ENCODE measurements at regions not wholly inside any gene's neighbourhood (a gene's known extent, or its start where the extent isn't known, plus 50 kb on each side); places are given as distances from the start of the nearest gene placed in this dataset.

GRCh38 chr5:115375893-115376292 is 79.4 kb upstream of the CCDC112 start:
- ChIA-PET CTCF (interaction anchor here (1.3 kb wide), 1 partner anchor 175 kb away, joined by 3 read pairs; no protein-coding TSS in a partner anchor), POLR2A (no interaction called here)
- no peak for DNase-seq
- no peaks in the 10 kb centered on the region for H3K36me3 Mint-ChIP-seq (ENCODE audit: low read depth)
- no peak overlapping the region for H3K27ac Mint-ChIP-seq
- no peaks in the 10 kb centered on the region for H3K9me3 Mint-ChIP-seq
- H3K4me3 Mint-ChIP-seq: no peak overlapping the region
- H3K27me3 Mint-ChIP-seq: no peaks in the 10 kb centered on the region
- peaks cover 19% of the 10 kb centered on the region for H3K4me1 Mint-ChIP-seq

DNA sequence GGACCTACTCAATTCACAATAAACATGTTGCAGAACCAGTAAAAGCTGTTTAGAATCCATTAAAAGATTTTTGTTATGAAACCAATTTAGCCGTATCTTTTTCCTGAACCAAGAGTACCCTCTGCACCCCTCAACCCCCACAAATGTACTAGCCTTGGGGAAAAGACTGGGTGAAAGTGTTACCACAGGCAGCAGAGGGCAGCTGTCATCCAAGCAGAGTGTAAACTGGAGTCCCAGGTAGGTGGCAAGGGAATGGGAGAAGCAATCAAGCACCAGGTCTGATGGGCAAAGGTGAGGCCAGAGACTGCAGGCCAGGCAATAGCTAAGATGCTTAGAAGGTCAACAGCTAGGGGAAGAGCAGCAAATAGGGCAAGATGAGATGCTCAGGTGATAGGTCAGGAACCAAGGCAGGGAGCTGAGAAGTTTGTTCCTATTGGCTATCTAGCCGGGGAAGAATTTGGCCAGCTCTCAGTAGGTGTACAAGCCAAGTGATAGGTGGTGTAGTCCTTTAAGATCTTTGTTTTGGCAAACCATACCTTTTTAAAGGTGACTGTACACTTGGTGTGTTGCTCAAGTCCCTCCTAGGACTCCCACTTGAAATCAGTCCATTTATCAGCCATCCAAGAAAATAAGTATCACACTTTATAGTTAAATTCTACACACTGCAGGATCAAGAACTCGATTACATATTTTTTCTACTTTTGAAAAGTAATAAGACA is 77.8 kb upstream of the CCDC112 start:
- Mint-ChIP-seq H3K36me3 (ENCODE audit: low read depth) (no peaks in the 10 kb centered on the region), H3K4me3 (no peak overlapping the region), H3K27me3 (peaks cover 2% of the 10 kb centered on the region), H3K9me3 (no peaks in the 10 kb centered on the region), H3K4me1 (peaks cover 16% of the 10 kb centered on the region), H3K27ac (no peak overlapping the region)
- DNase-seq: no peak
- ChIA-PET POLR2A (no interaction called here), CTCF (interaction anchor here (0.7 to 1.4 kb wide), 4 partner anchors 10 to 177 kb away, joined by 3 to 4 read pairs (median 4); no protein-coding TSS in a partner anchor)

GRCh38 chr5:115372146-115372545 is 75.7 kb upstream of the CCDC112 start:
- ChIA-PET POLR2A (no interaction called here), CTCF (interaction anchor here (1.0 kb wide), 1 partner anchor 16 kb away, joined by 3 read pairs; no protein-coding TSS in a partner anchor)
- Mint-ChIP-seq H3K27ac (no peak overlapping the region), H3K4me1 (no peaks in the 10 kb centered on the region), H3K36me3 (ENCODE audit: low read depth) (no peaks in the 10 kb centered on the region), H3K4me3 (no peak overlapping the region), H3K9me3 (no peaks in the 10 kb centered on the region), H3K27me3 (peaks cover 2% of the 10 kb centered on the region)
- no peak for DNase-seq

DNA sequence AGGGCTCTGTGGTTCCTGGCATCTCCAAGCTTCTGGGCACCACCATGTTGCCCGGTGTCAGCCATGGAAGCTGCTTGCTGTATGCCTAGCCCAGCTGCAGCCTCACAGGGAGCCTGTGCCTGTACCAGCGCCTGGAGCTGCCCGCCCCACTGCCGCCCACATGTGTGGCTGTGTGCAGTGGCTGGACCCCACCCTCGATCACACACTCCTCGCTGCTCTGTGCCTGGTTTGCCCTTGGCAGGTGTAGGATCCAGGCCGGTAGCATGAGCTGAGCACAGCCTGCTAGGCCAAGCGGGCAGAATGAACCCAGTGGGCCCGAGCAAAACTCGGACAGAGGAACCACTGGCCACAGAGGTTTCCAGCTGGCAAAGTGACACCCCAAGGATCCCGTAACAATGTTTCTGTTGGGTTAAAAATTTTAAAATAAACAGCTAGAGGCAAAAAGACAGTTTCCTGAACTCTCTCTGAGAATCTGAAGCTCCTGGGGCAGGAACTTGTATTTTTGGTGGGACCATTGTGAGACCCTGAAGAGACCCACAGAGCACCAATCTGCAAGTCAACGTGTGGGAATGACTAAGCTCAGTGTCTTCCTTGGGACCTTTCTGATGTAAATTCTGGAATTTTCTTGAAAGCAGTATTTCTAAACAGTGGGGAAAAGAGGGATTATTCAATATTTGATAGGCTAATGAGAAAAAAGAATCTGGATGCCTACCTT is 73.1 kb upstream of the CCDC112 start:
- H3K4me1 Mint-ChIP-seq: no peaks in the 10 kb centered on the region
- peaks cover 4% of the 10 kb centered on the region for H3K27me3 Mint-ChIP-seq
- H3K27ac Mint-ChIP-seq: no peak overlapping the region
- H3K9me3 Mint-ChIP-seq: no peaks in the 10 kb centered on the region
- H3K4me3 Mint-ChIP-seq: no peak overlapping the region
- DNase-seq: no peak
- H3K36me3 Mint-ChIP-seq (ENCODE audit: low read depth): no peaks in the 10 kb centered on the region
- CTCF ChIA-PET: interaction anchor here (1.1 kb wide), 2 partner anchors 8 to 191 kb away, joined by 3 read pairs; no protein-coding TSS in a partner anchor
- POLR2A ChIA-PET: no interaction called here

DNA sequence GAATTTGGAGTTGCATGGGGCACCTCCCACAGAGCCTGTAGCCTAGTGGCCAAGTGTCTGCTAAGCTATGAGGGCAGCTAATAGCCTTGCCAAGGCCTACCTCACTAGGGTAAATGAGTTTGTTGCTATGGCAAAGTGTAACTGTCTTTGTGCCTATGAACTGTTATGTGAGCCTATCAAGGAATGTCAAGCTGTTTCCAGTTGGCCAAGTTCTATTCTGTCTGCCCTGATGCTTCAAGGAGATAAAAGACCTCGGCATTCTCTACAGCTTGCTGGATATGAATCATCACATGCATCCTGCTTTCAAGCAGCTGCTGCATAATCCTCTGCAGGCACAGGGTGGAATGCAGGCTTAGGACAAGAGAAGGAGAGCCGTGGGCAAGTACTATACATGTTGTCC is 69.8 kb upstream of the CCDC112 start:
- Mint-ChIP-seq H3K36me3 (ENCODE audit: low read depth) (no peaks in the 10 kb centered on the region), H3K9me3 (no peaks in the 10 kb centered on the region), H3K27me3 (peaks cover 7% of the 10 kb centered on the region), H3K4me3 (no peak overlapping the region), H3K4me1 (no peaks in the 10 kb centered on the region), H3K27ac (no peak overlapping the region)
- POLR2A ChIA-PET: no interaction called here
- no peak for DNase-seq
- CTCF ChIA-PET: no interaction called here

DNA sequence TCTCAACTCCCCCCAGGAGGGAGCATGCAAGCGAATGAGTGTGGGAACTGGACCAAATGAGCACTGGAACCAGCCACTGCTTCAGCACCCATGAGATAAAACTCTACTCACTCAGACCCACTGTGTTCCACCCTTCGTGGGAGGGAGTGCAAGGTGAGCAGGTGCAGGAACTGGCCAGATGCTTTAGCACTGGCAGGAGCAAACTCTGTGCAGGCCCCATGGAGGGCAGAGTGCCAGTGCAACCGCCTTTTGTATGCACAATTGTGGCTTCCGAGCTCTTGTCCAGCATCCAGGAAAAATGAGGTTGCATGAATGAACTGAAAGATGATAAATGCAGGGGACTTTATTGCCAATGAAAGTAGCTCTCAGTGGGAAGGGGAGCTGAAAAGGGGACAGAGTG is 67.4 kb upstream of the CCDC112 start:
- H3K27me3 Mint-ChIP-seq: peaks cover 16% of the 10 kb centered on the region
- no peaks in the 10 kb centered on the region for H3K9me3 Mint-ChIP-seq
- no peak overlapping the region for H3K27ac Mint-ChIP-seq
- no peaks in the 10 kb centered on the region for H3K4me1 Mint-ChIP-seq
- no peaks in the 10 kb centered on the region for H3K36me3 Mint-ChIP-seq (ENCODE audit: low read depth)
- H3K4me3 Mint-ChIP-seq: no peak overlapping the region
- CTCF ChIA-PET: no interaction called here
- POLR2A ChIA-PET: no interaction called here
- DNase-seq: no peak

- no peak overlapping the region for H3K27ac Mint-ChIP-seq
- no peaks in the 10 kb centered on the region for H3K9me3 Mint-ChIP-seq
- no peak overlapping the region for H3K4me3 Mint-ChIP-seq
- peaks cover 14% of the 10 kb centered on the region for H3K27me3 Mint-ChIP-seq
- CTCF ChIA-PET: no interaction called here
- POLR2A ChIA-PET: no interaction called here
- H3K4me1 Mint-ChIP-seq: no peaks in the 10 kb centered on the region
- no peaks in the 10 kb centered on the region for H3K36me3 Mint-ChIP-seq (ENCODE audit: low read depth)
- DNase-seq: no peak
Measured at GRCh38 chr5:115360046-115360685, 63.7 kb upstream of the CCDC112 start.

- no peak for DNase-seq
- no peaks in the 10 kb centered on the region for H3K9me3 Mint-ChIP-seq
- H3K4me1 Mint-ChIP-seq: no peaks in the 10 kb centered on the region
- H3K36me3 Mint-ChIP-seq (ENCODE audit: low read depth): no peaks in the 10 kb centered on the region
- ChIA-PET CTCF (no interaction called here), POLR2A (no interaction called here)
- H3K27me3 Mint-ChIP-seq: peaks cover 17% of the 10 kb centered on the region
- H3K27ac Mint-ChIP-seq: no peak overlapping the region
- no peak overlapping the region for H3K4me3 Mint-ChIP-seq
Measured at GRCh38 chr5:115355767-115356381, 59.4 kb upstream of the CCDC112 start.

GRCh38 chr5:115355095-115355494 is 58.6 kb upstream of the CCDC112 start:
- Mint-ChIP-seq H3K9me3 (no peaks in the 10 kb centered on the region), H3K27ac (no peak overlapping the region), H3K4me3 (no peak overlapping the region), H3K4me1 (no peaks in the 10 kb centered on the region), H3K27me3 (peaks cover 15% of the 10 kb centered on the region), H3K36me3 (ENCODE audit: low read depth) (no peaks in the 10 kb centered on the region)
- ChIA-PET CTCF (no interaction called here), POLR2A (no interaction called here)
- DNase-seq: no peak

GRCh38 chr5:115354246-115354645 is 57.8 kb upstream of the CCDC112 start:
- Mint-ChIP-seq H3K36me3 (ENCODE audit: low read depth) (no peaks in the 10 kb centered on the region), H3K9me3 (no peaks in the 10 kb centered on the region), H3K27ac (no peak overlapping the region), H3K4me1 (no peaks in the 10 kb centered on the region), H3K4me3 (no peak overlapping the region), H3K27me3 (peaks cover 13% of the 10 kb centered on the region)
- no peak for DNase-seq
- ChIA-PET CTCF (no interaction called here), POLR2A (no interaction called here)

- Mint-ChIP-seq H3K36me3 (ENCODE audit: low read depth) (no peaks in the 10 kb centered on the region), H3K27ac (no peak overlapping the region), H3K4me1 (no peaks in the 10 kb centered on the region), H3K27me3 (peaks cover 13% of the 10 kb centered on the region), H3K9me3 (no peaks in the 10 kb centered on the region), H3K4me3 (no peak overlapping the region)
- DNase-seq: no peak
- ChIA-PET CTCF (interaction anchor here (0.6 kb wide), 1 partner anchor 251 kb away, joined by 4 read pairs; no protein-coding TSS in a partner anchor), POLR2A (no interaction called here)
Measured at GRCh38 chr5:115352571-115352970, 56.1 kb upstream of the CCDC112 start.

DNA sequence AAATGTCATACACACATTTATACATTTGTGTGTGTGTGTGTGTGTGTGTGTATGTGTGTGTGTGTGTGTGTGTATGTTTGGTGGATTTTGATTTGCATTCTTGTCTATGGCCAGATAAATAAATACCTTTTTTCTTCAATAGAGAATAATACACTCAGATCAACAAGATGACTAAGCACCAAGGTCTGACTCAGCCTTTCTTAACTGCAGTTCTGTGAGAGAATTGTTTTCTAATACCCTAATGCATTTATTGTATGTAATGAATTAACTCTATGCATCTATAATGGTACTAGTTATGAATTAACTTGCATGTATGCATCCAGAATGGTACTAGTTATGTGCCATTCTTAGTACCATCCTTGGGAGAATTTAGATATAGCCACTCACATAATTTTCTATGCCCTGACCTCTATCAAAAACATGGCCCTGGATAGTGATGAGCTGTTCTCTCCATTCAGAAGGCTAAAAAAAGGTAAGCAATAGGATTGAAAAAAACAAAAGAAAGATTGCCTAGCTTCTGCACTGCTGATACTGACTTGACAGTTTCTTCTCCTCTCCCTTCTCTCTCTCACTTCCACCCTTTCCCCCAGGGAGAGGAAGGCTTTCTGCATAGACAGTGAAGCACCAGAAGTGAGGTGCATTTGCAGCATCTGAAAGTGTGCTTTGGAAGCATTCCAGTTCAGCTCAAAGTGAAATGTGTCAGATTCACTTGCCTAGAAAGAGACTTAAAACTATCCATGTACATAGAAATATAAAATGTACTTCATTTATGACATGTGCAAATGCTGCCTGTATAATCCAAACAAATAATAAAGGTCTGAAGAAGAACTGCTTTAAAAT is 55.1 kb upstream of the CCDC112 start:
- Mint-ChIP-seq H3K27ac (no peak overlapping the region), H3K36me3 (ENCODE audit: low read depth) (no peaks in the 10 kb centered on the region), H3K4me3 (no peak overlapping the region), H3K27me3 (peaks cover 13% of the 10 kb centered on the region), H3K9me3 (no peaks in the 10 kb centered on the region), H3K4me1 (no peaks in the 10 kb centered on the region)
- ChIA-PET CTCF (no interaction called here), POLR2A (no interaction called here)
- DNase-seq: no peak
